ENCODE measurements at regions not wholly inside any gene's neighbourhood (a gene's known extent, or its start where the extent isn't known, plus 50 kb on each side); places are given as distances from the start of the nearest gene placed in this dataset.

DNA sequence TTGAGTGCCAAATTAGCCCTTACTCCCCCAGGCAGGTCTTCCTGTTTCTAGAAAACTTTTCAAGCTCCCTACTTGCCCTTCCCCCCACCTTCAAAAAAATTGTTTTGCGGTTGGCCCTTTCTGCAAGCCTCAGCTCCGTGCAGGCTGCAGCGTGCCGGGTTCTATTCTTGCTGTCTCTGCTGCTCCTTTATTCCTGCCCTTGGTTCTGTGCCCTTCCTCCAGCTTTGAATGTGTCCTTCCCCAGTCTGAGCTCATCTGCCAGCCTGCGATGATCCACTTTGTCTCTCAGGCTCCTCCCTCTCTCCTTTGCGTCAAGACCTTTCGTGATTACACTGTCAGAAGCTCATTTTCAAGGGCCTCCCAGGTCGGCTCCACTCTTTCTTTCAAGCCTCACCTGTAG, 98.6 kb downstream of the IRF2BPL start:
- TF ChIP-seq ELF4 (IDR thresholded peaks at IDR 0.05) (no peak), TARDBP (IDR thresholded peaks at IDR 0.05) (no peak), PKNOX1 (IDR thresholded peaks at IDR 0.05) (no peak), SP1 (IDR thresholded peaks at IDR 0.05) (no peak)

All from HEK293T (cell line).